H1 (cell line): ENCODE measurements at regions not wholly inside any gene's neighbourhood (a gene's known extent, or its start where the extent isn't known, plus 50 kb on each side); places are given as distances from the start of the nearest gene placed in this dataset.

ENCODE experiments used
- CTCF ChIA-PET: fragments of 300-600 bp; sonication (Branson Sonifier 250); formaldehyde crosslinking; loops from one replicate; lab custom pipeline; 2021; ENCODE audit not compliant: partially characterized antibody; lab: Charles Lee
- POLR2A ChIA-PET: fragments of 300-600 bp; sonication (Branson Sonifier 250); formaldehyde crosslinking; loops from one replicate; lab custom pipeline; 2021; ENCODE audit warnings: inconsistent platforms; ENCODE audit not compliant: partially characterized antibody; lab: Charles Lee
- DNase-seq, 2 experiments: peaks; one replicate each; pipeline versions ENCODE4 v3.0.0 to v3.0.0-alpha.2; 2010 to 2022; ENCODE audit warnings: low spot score in 2 of 2, low read depth in 1 of 2, mixed read lengths in 1 of 2
- FAIRE-seq: peaks from 2 replicates; lab custom pipeline; 2011; peaks lifted over from hg19 to GRCh38; lab: Jason Lieb, UNC
- H2AFZ ChIP-seq: 2 replicates; pipeline ENCODE4 v1.8.1; 2012; ENCODE audit warnings: low read length, inconsistent platforms
- H2AK5ac ChIP-seq: 2 replicates; pipeline ENCODE4 v1.6.1; 2013; ENCODE audit warnings: low read depth, low read length
- H2BK120ac ChIP-seq: replicated peaks from 2 replicates; pipeline ENCODE3; 2013; ENCODE audit warnings: low read depth, low read length, inconsistent platforms
- H2BK12ac ChIP-seq: 2 replicates; pipeline ENCODE4 v1.6.1; 2013; ENCODE audit warnings: low read depth, low read length
- H2BK15ac ChIP-seq: 2 replicates; pipeline ENCODE4 v1.6.1; 2013; ENCODE audit warnings: low read length
- H2BK20ac ChIP-seq: 2 replicates; pipeline ENCODE4 v1.6.1; 2013; ENCODE audit warnings: low read length
- H2BK5ac ChIP-seq: 2 replicates; pipeline ENCODE4 v1.6.1; 2013; ENCODE audit warnings: low read depth, low read length
- H3K14ac ChIP-seq: 2 replicates; pipeline ENCODE4 v1.6.1; 2013; ENCODE audit warnings: inconsistent platforms; ENCODE audit not compliant: insufficient read length
- H3K18ac ChIP-seq: 2 replicates; pipeline ENCODE4 v1.6.1; 2013; ENCODE audit warnings: low read length; ENCODE audit errors: extremely low read depth
- H3K23ac ChIP-seq: 2 replicates; pipeline ENCODE4 v1.6.1; 2013; ENCODE audit warnings: inconsistent platforms; ENCODE audit not compliant: insufficient read length
- H3K23me2 ChIP-seq: 2 replicates; pipeline ENCODE4 v1.6.1; 2013; ENCODE audit warnings: low read depth, low read length
- H3K27ac ChIP-seq: 2 replicates; pipeline ENCODE4 v1.6.1; 2011; ENCODE audit warnings: low read depth, low read length, inconsistent platforms
- H3K27me3 ChIP-seq, 4 experiments: replicated peaks in 1 of 4; 1 replicate in 1 of 4; 2 replicates in 3 of 4; pipeline versions ENCODE4 v1.6.1 to v1.8.1; 2011 to 2013; ENCODE audit warnings: low read length in 3 of 4, mild to moderate bottlenecking in 3 of 4, inconsistent platforms in 2 of 4, mixed read lengths in 2 of 4, moderate library complexity in 1 of 4; ENCODE audit not compliant: control insufficient read depth in 3 of 4, insufficient read depth in 3 of 4; ENCODE audit errors: extremely low read depth in 1 of 4
- H3K36me3 ChIP-seq, 4 experiments: 2 replicates each; pipeline versions ENCODE4 v1.6.1 to v1.8.1; 2011 to 2013; ENCODE audit warnings: mild to moderate bottlenecking in 4 of 4, low read length in 3 of 4, moderate library complexity in 2 of 4, control low read depth in 1 of 4, inconsistent platforms in 1 of 4; ENCODE audit not compliant: insufficient read depth in 4 of 4, control insufficient read depth in 2 of 4
- H3K4ac ChIP-seq: replicated peaks from 2 replicates; pipeline ENCODE3; 2013; ENCODE audit warnings: low read length, low read depth, mixed read lengths, inconsistent platforms; ENCODE audit not compliant: insufficient read length
- H3K4me1 ChIP-seq, 4 experiments: replicated peaks in 1 of 4; 1 replicate in 1 of 4; 2 replicates in 3 of 4; pipeline versions ENCODE4 v1.6.1 to v1.8.1; 2011 to 2013; ENCODE audit warnings: low read length in 3 of 4, inconsistent platforms in 2 of 4, mixed read lengths in 1 of 4; ENCODE audit not compliant: insufficient read depth in 4 of 4, control insufficient read depth in 3 of 4
- H3K4me2 ChIP-seq, 2 experiments: 2 replicates each; pipeline versions ENCODE4 v1.6.1 to v1.8.1; 2011 to 2013; ENCODE audit warnings: low read depth in 2 of 2, low read length in 2 of 2, control low read depth in 1 of 2, inconsistent platforms in 1 of 2, mild to moderate bottlenecking in 1 of 2; ENCODE audit not compliant: insufficient read depth in 1 of 2
- H3K4me3 ChIP-seq, 4 experiments: fragments of 200-600, 300-600 bp in 1 of 4; sonication (generic), shearing (Covaris generic), sonication (Bioruptor Twin) in 1 of 4; 2 replicates each; pipeline versions ENCODE4 v1.5.1 to v1.8.1; 2011 to 2016; ENCODE audit warnings: low read length in 4 of 4, low read depth in 3 of 4, control low read depth in 2 of 4, inconsistent platforms in 2 of 4, mild to moderate bottlenecking in 2 of 4, mixed read lengths in 1 of 4, moderate library complexity in 1 of 4; ENCODE audit not compliant: insufficient read depth in 2 of 4; ENCODE audit errors: extremely low read depth in 1 of 4
- H3K56ac ChIP-seq: replicated peaks from 2 replicates; pipeline ENCODE3; 2013; ENCODE audit warnings: low read depth, mild to moderate bottlenecking, mixed read lengths, low read length, inconsistent platforms; ENCODE audit not compliant: insufficient read length
- H3K79me1 ChIP-seq: 2 replicates; pipeline ENCODE4 v1.6.1; 2013; ENCODE audit warnings: low read depth, low read length, control low read depth
- H3K79me2 ChIP-seq, 2 experiments: 2 replicates each; pipeline versions ENCODE4 v1.6.1 to v1.8.1; 2012 to 2013; ENCODE audit warnings: low read length in 2 of 2, mild to moderate bottlenecking in 2 of 2, inconsistent platforms in 1 of 2; ENCODE audit not compliant: insufficient read depth in 2 of 2, control insufficient read depth in 1 of 2
- H3K9ac ChIP-seq, 4 experiments: replicated peaks in 1 of 4; 1 replicate in 1 of 4; 2 replicates in 3 of 4; pipeline versions ENCODE4 v1.6.1 to v1.8.1; 2011 to 2013; ENCODE audit warnings: low read depth in 3 of 4, low read length in 3 of 4, control low read depth in 2 of 4, mild to moderate bottlenecking in 2 of 4, moderate library complexity in 2 of 4, inconsistent platforms in 1 of 4; ENCODE audit errors: extremely low read depth in 1 of 4
- H3K9me3 ChIP-seq, 2 experiments: 2 replicates each; pipeline versions ENCODE4 v1.6.1 to v1.8.1; 2012 to 2013; ENCODE audit warnings: mild to moderate bottlenecking in 2 of 2, moderate library complexity in 2 of 2, control low read depth in 1 of 2, inconsistent platforms in 1 of 2, low read depth in 1 of 2, low read length in 1 of 2, mixed read lengths in 1 of 2; ENCODE audit not compliant: insufficient read depth in 2 of 2
- H4K20me1 ChIP-seq, 2 experiments: replicated peaks in 1 of 2; 2 replicates each; pipeline versions ENCODE3 to v1.8.1; 2011 to 2013; ENCODE audit warnings: inconsistent platforms in 2 of 2, low read length in 2 of 2, mild to moderate bottlenecking in 1 of 2; ENCODE audit not compliant: insufficient read depth in 2 of 2, control insufficient read depth in 1 of 2
- H4K5ac ChIP-seq: 2 replicates; pipeline ENCODE4 v1.6.1; 2013; ENCODE audit warnings: low read length, low read depth, mixed read lengths, inconsistent platforms; ENCODE audit not compliant: insufficient read length
- H4K8ac ChIP-seq: 2 replicates; pipeline ENCODE4 v1.8.0; 2013; ENCODE audit warnings: mild to moderate bottlenecking, moderate library complexity, low read length, inconsistent platforms; ENCODE audit not compliant: insufficient read depth; ENCODE audit errors: extremely low read depth
- H4K91ac ChIP-seq: replicated peaks from 2 replicates; pipeline ENCODE3; 2013; ENCODE audit warnings: low read length, mixed read lengths, inconsistent platforms; ENCODE audit not compliant: insufficient read length
- CTBP2 ChIP-seq: IDR thresholded peaks from 2 replicates; pipeline ENCODE4 v1.7.0; 2011; ENCODE audit warnings: borderline replicate concordance, mild to moderate bottlenecking, moderate library complexity, mixed read lengths, low read length; ENCODE audit not compliant: insufficient read depth, insufficient read length
- CTCF ChIP-seq, 3 experiments: IDR thresholded peaks; 1 replicate in 2 of 3; 2 replicates in 1 of 3; pipeline versions ENCODE4 v1.5.1 to v1.6.1; 2011; ENCODE audit warnings: low read length in 3 of 3, mild to moderate bottlenecking in 3 of 3, inconsistent platforms in 2 of 3, low read depth in 1 of 3, moderate library complexity in 1 of 3; ENCODE audit not compliant: insufficient read depth in 1 of 3; ENCODE audit errors: control extremely low read depth in 1 of 3
- FOSL1 ChIP-seq: IDR thresholded peaks from 2 replicates; pipeline ENCODE4 v1.6.1; 2011; ENCODE audit warnings: mild to moderate bottlenecking, low read depth, low read length, moderate library complexity; ENCODE audit not compliant: insufficient read depth
- MAX ChIP-seq: IDR thresholded peaks from 2 replicates; pipeline ENCODE4 v1.6.1; 2012; ENCODE audit warnings: inconsistent platforms
- SAP30 ChIP-seq: fragments of 300-600 bp; sonication (generic); IDR thresholded peaks from 2 replicates; pipeline ENCODE4 v1.7.1; 2012; ENCODE audit warnings: low read length, moderate library complexity, mild to moderate bottlenecking, inconsistent platforms; ENCODE audit not compliant: insufficient read depth, insufficient replicate concordance
- SP1 ChIP-seq: IDR thresholded peaks from 2 replicates; pipeline ENCODE4 v1.6.1; 2011; ENCODE audit warnings: low read depth, low read length
- WGBS, 2 experiments: shearing (Covaris generic) in 1 of 2; methylation state at CpG; one replicate each; pipeline versions ENCODE4 v1.1.6 to v1.1.7; 2013 to 2015; ENCODE audit warnings: low lambda C conversion rate in 2 of 2, mixed read lengths in 2 of 2, inconsistent platforms in 1 of 2, low coverage in 1 of 2, missing lambda C conversion rate in 1 of 2; ENCODE audit not compliant: insufficient replicate concordance in 2 of 2, insufficient coverage in 1 of 2, insufficient read length in 1 of 2; ENCODE audit errors: extremely low coverage in 1 of 2, missing lambda C conversion rate in 1 of 2; 5-methylcytosine and 5-hydroxymethylcytosine counted together

GRCh38 chr16:27602103-27602502 is 52.2 kb downstream of the KATNIP start:
- TF ChIP-seq MAX: no peak
- no peak for TF ChIP-seq CTCF (IDR thresholded peaks at IDR 0.05; ENCODE audit: control extremely low read depth in 1 of 3, insufficient read depth in 1 of 3, low read depth in 1 of 3, low read length in 3 of 3)
- no peak for TF ChIP-seq SP1
- TF ChIP-seq SAP30: no peak
- no peak for TF ChIP-seq CTBP2
- no peak for TF ChIP-seq FOSL1
- TF ChIP-seq, all 59 proteins: peak for 0
- H2BK15ac ChIP-seq: no peak overlapping the region
- no peak overlapping the region for H3K18ac ChIP-seq
- no peaks in the 10 kb centered on the region for H3K79me1 ChIP-seq
- WGBS, 2 experiments: 90% methylated on average over 4 of the region's 4 CpGs; no CpG with 5 or more reads in 1 of the 2 experiments
- H3K4ac ChIP-seq: no peak overlapping the region
- H3K27me3 ChIP-seq: no peaks in the 10 kb centered on the region
- no peak overlapping the region for H2BK12ac ChIP-seq
- H2AK5ac ChIP-seq: no peak overlapping the region
- no peak overlapping the region for H2BK120ac ChIP-seq
- no peaks in the 10 kb centered on the region for H3K9me3 ChIP-seq
- H3K23me2 ChIP-seq: no peaks in the 10 kb centered on the region
- no peak overlapping the region for H4K91ac ChIP-seq
- H3K36me3 ChIP-seq: no peaks in the 10 kb centered on the region
- H3K4me2 ChIP-seq: no peak overlapping the region
- H3K79me2 ChIP-seq: no peaks in the 10 kb centered on the region
- no peak overlapping the region for H3K14ac ChIP-seq
- no peak overlapping the region for H2BK20ac ChIP-seq
- no peak for DNase-seq
- H2AFZ ChIP-seq: no peak overlapping the region
- H3K4me3 ChIP-seq: no peak overlapping the region
- no peak for FAIRE-seq
- no peak overlapping the region for H3K27ac ChIP-seq
- H4K5ac ChIP-seq: no peak overlapping the region
- no peak overlapping the region for H3K56ac ChIP-seq
- H3K4me1 ChIP-seq: peaks cover 0 to 21% (median 8%) of the 10 kb centered on the region in 4 experiments; a peak in 6 of 7 replicates
- no peak overlapping the region for H2BK5ac ChIP-seq
- H3K23ac ChIP-seq: no peak overlapping the region
- CTCF ChIA-PET: interaction anchor here (1.0 to 1.7 kb wide), 2 partner anchors 38 to 41 kb away, joined by 3 to 4 read pairs; no protein-coding TSS in a partner anchor
- H4K20me1 ChIP-seq: no peaks in the 10 kb centered on the region
- H4K8ac ChIP-seq: no peak overlapping the region
- POLR2A ChIA-PET: no interaction called here
- no peak overlapping the region for H3K9ac ChIP-seq
